GM12874 (cell line): ENCODE measurements at regions not wholly inside any gene's neighbourhood (a gene's known extent, or its start where the extent isn't known, plus 50 kb on each side); places are given as distances from the start of the nearest gene placed in this dataset.

Experiments used
- TF ChIP-seq, protein P1 (sequence below): IDR thresholded peaks from 2 replicates; pipeline ENCODE4 v1.5.1; 2011; ENCODE audit warnings: low read depth, mild to moderate bottlenecking, control low read depth, low read length, moderate library complexity; ENCODE audit not compliant: insufficient read depth

DNA sequence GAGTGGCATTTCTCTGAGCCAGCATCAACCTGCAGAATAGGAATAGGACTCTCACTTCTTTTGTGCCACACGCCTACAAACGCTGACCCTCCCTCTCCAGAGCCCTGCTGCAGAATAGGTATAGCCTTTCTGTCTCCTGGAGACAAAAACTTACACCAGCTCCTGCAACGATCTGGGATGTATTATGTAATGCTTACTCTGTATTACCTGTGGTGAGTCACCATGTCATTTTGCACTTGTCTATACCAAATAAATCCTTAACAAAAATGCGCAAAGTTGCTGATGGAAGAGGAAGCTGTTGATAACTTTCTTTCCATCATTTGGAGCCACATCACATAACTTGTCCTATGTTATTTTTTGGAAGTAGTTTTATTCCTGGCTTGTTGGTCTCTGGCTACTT, 155.8 kb upstream of the FNDC3A start:
- TF ChIP-seq, protein P1, sequence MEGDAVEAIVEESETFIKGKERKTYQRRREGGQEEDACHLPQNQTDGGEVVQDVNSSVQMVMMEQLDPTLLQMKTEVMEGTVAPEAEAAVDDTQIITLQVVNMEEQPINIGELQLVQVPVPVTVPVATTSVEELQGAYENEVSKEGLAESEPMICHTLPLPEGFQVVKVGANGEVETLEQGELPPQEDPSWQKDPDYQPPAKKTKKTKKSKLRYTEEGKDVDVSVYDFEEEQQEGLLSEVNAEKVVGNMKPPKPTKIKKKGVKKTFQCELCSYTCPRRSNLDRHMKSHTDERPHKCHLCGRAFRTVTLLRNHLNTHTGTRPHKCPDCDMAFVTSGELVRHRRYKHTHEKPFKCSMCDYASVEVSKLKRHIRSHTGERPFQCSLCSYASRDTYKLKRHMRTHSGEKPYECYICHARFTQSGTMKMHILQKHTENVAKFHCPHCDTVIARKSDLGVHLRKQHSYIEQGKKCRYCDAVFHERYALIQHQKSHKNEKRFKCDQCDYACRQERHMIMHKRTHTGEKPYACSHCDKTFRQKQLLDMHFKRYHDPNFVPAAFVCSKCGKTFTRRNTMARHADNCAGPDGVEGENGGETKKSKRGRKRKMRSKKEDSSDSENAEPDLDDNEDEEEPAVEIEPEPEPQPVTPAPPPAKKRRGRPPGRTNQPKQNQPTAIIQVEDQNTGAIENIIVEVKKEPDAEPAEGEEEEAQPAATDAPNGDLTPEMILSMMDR, result no peak

- TF ChIP-seq, protein P1, result no peak
Measured at GRCh38 chr13:48826039-48826438, 149.7 kb upstream of the FNDC3A start.

GRCh38 chr13:48827709-48828108, 148.0 kb upstream of the FNDC3A start:
- TF ChIP-seq, protein P1, result no peak

DNA sequence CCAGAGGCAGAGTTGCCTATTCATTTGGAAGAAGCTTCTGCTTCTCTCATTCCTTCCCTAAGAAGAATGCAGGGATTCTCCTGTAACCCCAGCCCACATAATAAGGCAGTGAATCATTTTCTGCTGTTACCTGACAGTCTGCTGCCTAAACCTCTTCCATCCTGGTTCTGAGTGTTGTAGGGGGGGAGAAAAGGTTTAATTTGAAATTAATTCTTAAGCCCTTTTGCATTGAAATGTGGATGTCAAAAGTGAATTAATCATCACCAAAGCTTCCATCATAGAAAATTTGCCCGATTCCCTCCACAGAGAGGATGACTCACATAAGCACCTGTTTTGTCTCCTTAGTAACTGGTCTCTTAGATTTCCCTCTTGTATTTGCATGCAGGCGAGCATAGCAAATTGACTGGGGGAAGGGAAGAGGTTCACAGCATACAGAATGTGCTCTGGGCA, 146.7 kb upstream of the FNDC3A start:
- TF ChIP-seq, protein P1, result no peak

DNA sequence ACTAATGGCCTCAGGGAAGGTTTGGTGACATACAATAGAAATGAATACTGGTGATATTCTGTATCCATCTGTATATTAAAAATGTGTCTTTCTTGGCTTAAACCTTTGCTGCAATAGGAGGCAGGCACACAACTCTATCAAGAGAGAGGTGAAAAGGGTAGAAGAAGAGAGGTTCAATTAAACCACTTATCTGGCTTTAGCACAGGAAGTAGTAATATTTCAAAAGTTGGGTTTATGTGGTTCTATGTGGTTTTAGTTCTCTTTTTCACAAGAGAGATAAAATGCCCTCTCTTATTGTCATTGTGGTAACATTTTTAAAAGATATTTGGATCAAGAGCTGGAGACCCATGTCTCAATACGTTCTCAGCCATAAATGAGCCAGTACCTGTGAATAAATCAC, 146.2 kb upstream of the FNDC3A start:
- TF ChIP-seq, protein P1, result no peak

GRCh38 chr13:48831248-48831647, 144.5 kb upstream of the FNDC3A start:
- TF ChIP-seq, protein P1, result no peak

GRCh38 chr13:48833412-48833811, 142.3 kb upstream of the FNDC3A start:
- TF ChIP-seq, protein P1, result no peak
